NCI-H2196 treated with DMSO at 0.1 percent for 48 hours (cell line): ENCODE measurements at regions not wholly inside any gene's neighbourhood (a gene's known extent, or its start where the extent isn't known, plus 50 kb on each side); places are given as distances from the start of the nearest gene placed in this dataset.
A peak's percentile ranks its signal among the peaks of the same experiment; 100 is the strongest.
"Not testable (repeated sequence)": the region's sequence is repeated elsewhere in the genome, so short reads cannot be mapped to it uniquely, and the experiment has no call there.

ENCODE experiments used
- DNase-seq: peaks from one replicate; lab custom pipeline; 2025; ENCODE audit not compliant: unreplicated experiment; lab: John Stamatoyannopoulos, UW

DNA sequence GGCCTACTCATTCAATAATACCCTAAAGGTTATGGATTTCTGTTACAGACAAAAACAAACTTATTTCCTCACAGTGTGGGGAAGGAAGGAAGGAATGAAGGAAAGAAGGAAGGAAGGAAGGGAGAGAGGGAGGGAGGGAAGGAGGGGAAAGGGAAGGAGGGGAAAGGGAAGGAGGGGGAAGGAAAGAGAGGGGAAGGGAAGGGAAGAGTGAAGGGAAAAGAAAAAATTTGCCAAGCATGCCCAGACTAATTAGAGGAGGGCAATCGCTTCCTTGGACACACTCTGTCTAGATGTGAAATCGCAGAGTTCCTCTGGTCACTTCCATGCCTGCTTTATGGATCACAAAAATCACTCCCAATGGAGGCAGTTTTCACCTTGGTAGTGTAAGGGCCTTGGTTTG lies 570.1 kb upstream of the SOX9 start:
- no peak for DNase-seq

DNA sequence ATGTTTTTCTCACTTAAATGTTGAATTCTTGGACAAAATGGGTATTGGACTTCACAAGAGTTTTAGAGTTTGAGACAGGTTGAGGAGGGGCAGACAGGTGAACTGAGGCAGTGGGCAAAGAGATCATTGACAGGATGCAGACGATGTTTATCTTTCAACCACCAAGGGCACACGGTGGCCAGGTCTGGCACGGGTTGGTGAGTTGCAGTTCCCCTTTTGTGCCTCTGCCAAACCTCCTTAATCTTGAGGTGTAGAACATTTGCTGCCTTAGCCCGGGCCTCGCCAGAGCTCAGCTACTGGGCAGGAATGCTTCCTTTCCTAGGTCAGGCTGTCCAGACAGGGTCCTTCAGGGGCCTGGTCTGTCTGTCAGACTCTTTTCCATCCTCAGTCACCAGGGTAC lies 567.4 kb upstream of the SOX9 start:
- DNase-seq, result no peak

DNA sequence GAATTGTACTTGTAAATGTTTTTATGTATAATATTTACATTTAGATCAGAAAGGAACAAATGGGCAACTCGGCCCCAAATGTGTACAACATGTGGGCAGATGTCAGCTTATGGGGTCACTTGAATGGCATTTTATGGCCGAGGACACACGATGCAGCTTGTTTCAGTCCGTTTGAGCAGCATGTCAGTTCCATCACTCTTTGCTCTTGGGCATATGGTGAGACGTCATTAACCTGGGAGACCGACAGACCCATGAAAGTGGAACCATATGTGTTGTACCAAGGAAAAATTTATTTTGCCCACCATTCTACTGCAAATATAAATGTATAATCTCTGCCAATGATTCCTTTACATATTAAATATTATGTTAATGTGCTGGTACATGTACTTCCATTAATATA lies 561.9 kb upstream of the SOX9 start:
- no peak for DNase-seq

DNA sequence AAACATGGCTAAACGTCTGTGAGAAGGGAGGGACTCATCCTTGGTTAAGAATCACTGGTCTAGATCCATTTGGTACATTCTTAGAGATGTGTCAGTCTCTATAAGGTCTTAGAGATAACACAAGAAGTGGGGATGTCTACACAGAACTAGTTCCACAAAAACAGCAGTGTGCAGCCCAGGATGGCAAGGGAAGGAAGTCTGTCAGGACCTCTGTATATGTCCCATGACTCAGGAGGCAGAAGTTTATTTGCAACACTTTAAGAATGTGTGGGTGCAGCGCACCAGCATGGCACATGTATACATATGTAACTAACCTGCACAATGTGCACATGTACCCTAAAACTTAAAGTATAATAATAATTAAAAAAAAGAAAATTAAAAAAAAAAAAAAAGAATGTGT lies 548.5 kb upstream of the SOX9 start:
- no peak for DNase-seq

DNA sequence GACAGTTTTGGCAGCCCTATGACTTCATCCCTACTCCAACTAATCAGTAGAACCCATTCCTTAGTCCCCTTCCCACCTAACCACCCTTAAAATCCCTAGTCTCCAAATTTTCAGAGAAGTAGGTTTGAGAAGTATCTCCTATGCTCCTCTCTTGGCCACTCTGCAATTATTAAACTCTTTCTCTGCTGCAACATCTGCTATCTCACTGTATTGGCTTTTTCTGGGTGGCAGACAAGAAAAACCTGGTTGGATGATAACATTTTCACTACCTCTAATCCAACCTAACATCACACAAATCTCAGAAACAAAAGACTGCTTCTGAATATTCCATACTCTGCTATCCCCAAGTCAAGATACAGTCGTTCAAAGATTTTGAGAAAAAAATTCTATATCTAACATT lies 542.4 kb upstream of the SOX9 start:
- no peak for DNase-seq

DNA sequence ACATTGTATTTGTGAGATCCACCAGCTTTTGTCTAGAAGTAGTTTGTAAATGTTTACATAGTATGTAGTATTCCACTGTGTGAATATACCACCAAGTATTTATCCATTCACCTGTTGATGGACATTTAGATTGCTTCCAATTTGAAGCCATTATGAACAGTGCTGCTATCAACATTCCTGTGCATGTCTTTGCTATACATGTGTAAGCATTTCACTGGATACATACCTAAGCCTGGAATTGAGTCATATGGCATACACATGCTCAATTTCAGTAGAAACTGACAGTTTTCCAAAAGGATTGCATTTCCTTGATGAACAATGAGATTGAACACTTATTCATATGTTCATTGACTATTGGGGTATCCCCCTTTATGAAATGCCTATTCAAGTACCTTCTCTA lies 540.6 kb upstream of the SOX9 start:
- DNase-seq, result no peak

DNA sequence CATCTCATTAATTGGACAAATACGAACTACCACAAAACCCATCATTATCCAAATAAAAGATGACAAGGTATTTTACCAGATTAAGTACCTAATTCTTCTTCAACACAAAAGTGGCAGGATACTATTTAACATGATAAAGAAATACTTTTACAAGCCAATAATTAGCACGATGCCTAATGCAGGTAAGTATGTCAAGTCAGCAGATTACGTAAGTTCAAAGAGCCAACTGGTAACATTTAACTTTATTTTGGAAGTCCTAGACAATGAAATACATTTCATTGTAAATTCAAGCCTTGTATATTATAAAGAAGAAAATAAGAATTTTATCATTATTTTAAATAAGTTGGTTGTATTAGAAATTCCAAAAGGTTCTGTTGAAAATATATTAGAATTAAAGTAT lies 535.3 kb upstream of the SOX9 start:
- DNase-seq, result no peak

DNA sequence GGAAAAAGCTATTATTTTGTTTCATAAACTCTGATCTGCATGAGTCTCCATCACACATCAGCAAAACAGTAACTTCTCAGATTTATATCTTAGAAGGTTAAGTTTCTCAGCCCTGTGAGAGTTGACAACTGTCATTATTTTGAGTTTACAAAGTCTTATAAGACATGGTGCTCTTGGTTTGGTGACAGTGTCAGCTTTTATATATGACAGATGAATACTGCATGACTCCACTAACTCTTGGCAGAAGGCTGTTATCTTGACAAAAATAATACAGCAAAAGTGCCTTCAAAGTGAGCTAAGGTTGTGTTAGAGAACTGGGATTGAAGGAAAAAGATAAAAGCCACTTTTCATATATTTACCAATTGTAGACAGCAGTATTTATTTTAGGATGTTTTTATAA lies 528.4 kb upstream of the SOX9 start:
- no peak for DNase-seq

DNA sequence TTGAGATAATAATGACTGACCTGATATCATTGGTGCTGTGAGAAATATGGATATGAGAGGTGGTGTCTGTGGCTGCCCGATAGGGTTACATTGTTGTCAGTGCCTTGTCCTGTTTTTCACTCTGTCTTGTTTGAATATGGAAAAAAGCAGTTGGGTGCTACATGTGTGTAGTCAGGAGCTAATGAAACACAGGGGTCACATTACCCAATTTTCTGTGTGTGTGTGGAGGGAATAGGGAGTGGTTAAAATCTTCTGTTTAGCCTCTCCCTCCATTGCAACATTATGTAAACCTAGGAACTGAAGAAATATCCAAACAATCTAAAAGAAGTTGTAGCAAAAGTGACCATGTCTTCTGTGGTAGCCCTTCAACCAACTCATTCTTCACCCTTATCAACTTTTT lies 527.7 kb upstream of the SOX9 start:
- DNase-seq, result no peak

DNA sequence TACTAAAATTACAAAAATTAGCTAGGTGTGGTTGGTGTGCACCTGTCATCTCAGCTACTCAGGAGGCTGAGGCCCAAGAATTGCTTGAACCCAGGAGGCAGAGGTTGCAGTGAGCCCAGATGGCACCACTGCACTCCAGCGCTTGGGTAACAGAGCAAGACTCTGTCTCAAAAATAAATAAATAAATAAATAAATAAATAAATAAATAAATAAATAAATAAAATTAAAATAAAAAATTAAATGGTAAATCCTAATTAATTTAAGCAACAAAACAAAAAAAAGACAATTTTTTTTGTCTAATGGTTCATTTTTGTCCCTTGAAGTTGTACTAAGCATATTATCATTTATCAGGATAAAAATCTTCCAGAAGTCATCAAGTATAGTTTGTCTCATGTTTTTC lies 521.2 kb upstream of the SOX9 start:
- DNase-seq, result not testable (repeated sequence)

DNA sequence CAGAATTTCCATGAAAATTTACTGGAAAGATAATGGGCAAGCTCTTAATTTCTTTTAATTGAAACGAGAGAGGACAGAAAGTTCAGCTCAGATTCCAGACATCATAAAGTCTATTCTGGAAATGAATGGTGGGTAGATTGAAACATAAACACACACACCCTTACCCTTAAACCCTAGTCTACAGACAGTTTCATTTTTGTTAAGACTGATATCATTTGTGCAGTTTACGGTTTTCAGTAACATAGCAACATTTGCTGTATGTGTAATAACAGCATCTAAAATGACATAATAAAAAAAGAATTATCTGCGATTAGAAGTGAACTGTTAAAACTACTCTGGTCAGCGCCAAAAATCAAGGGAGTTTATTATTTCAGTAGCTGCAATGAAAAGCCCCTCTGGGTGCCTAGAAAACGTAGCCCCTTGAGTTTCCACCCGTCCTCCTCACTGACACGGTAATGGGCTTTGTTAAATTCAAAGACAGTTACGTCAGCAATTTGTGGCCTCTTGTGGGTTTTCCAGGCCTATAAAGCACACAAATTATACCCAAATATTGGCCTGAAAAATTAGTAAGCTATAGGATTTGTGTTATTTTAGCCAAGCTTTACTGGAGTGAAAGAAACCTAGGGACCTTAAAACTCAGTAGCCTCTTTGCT lies 520.6 kb upstream of the SOX9 start:
- no peak for DNase-seq

DNA sequence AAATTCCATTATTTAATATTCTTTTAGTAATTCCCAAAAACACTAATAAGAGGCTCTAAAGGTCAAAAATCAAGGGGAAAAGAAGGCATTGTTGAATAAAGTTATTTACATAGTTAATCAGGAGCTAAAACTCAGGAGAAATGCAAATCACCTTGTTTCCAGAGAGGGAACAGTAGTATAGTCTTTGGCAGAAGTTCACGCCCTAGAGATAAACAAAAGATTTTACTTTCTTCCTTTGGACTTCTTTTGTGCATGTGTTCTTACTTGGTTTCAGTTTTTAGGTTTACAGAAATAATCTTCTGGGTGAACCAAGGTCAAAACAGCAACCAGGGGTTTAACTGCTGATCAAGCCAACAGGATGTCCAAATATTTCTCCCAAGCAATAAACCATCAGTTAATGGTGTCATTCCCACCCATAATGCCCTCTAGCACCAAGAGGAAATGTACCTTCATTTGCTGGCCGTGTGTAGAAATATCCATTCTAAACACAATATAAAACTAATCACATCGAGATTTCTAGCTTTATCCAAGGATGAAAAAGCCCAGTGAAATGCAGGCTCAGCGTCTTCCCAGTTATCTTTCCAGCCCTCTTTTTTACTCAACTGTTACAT lies 518.8 kb upstream of the SOX9 start:
- DNase-seq, result no peak

DNA sequence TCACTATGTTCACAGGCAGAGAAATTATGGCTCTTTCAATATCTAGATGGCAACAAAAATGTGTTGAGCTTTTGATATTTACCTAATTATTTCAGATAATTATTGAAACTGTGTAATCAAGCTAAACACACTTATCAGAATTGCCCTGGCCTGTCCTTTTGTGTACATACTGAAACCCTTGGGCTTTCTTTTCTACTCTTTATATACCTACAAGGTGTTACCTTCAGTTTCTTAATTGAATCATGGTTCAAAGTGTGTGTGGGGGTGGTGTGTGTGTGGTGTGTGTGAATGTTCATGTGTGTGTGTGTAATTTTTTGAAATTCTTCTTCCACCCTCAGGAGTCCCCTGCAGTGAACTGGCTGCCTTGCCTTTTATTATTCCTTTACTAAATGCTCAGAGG lies 506.8 kb upstream of the SOX9 start:
- no peak for DNase-seq

DNA sequence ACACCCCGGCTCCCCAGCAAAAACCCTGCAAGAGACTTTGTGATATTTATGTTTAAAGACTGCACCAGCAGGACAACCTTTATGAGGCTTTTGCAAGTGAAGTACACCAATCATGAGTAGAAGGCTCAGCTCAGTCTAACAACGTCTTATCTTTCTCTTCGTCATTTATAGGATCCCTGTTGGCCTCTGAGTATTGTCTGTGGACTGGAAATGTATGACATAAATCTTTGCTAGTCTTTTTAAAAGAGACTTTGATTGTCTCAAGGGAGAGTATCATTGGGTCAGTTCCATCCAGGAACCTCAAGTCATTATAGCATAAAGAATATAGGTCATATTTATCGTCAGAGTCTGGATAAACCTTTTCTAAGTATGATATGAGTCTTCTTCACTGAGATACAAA lies 505.0 kb upstream of the SOX9 start:
- no peak for DNase-seq

DNA sequence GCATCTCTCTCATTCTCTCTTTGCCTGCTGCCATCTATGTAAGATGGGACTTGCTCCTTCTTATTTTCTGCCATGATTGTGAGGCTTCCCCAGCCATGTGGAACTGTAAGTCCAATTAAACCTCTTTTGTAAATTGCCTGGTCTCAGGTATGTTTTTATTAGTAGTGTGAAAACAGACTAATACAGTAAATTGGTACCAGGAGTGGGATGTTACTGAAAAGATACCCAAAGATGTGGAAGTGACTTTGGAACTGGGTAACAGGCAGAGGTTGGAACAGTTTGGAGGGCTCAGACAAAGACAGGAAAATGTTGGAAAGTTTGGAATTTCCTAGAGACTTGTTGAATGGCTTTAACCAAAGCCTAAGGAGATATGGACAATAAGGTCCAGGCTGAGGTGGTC lies 503.1 kb upstream of the SOX9 start:
- DNase-seq, result not testable (repeated sequence)

DNA sequence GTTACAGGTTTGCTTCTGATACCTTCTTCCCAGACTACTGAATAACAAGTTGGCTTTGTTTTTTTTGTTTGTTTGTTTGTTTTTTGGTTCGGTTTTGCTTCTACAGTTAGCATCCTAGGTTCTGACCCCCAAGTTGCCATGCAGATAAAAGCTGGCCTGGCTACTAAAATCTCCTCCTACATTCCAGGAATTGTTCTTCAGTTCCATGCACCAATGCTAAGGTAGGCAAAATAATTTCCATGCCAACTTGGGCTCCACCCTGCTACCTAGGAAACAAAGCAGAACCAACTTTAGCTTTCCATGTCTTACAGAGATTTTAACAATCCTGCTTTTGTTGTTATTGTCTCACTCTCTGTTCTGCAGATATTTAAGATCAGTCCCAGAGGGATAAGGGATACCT lies 495.5 kb upstream of the SOX9 start:
- no peak for DNase-seq

DNA sequence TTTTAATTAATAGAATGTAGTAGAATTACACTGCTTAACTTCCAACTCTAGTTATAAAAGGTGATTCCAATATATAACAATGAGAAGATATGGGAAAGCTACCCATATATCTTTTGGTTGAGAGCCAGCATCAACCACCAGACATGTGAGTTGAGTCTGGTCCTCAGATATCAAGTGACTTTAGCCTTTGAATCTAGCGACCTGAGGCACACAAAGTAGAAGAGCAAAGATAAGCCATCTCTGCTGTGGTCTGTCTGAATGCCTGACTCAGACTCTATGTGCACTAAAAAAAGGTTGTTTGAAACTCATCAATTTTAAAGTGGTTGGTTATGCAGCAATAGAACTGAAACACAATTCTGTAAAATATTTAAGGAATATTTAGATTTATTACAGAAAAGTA lies 492.5 kb upstream of the SOX9 start:
- DNase-seq, result no peak

DNA sequence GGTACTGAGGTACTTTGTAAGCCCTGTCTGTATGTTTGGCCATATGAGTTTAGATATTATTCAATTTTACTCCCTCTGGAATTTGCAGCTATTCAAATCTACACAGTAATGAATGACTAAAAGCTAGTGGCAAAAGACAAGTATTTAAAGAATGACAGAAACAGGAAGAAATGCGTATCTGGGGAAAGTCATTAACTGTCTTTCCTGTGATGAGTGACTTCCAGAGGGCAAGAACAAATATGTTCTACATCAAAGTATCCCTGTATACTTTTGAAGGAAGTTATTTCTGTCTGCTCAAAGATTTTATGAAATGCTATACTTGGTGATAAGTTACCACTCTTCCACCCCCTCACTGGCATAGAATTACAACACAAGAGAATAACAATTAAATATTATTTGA lies 489.3 kb upstream of the SOX9 start:
- DNase-seq, result no peak

DNA sequence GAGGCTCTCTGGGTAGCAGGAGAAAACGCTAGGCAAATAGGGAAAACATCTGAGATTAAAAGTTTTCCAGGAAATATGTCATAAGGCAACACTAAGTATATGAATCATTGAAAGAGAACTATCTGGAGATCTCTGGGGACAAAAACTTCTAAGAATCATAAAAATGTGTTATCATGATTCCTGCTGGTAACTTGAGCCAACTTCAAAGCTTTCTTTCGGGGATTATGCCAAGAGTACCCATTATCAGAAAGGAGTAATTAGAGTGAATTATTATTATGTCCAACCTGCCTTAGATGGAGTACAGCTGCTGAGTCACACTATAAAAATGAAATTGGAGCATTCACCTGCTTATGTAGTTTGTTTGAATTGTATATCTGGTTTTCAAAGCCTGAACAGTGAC lies 488.5 kb upstream of the SOX9 start:
- peak; percentile 60 for DNase-seq

DNA sequence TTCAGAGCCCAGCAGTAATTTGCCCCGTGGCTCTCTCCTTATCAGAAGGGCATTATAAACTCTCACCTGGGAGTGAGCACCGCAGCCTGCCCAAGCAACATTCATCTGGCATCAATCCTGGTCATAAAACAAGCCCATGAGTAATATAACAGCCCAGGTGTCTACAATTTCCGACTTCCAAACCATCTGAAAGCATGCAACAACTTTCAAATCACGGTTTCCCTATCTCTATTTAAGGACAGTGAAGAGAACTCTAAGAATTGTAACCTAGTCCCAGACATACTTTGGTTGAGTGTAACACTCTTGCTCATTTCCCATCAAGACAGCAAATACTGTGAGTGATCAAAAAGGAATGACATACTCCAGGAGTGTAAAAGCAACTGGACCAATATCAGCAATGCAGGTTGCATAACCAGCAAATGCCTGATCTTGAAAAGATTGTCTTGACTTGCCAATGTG lies 487.4 kb upstream of the SOX9 start:
- DNase-seq, result no peak

DNA sequence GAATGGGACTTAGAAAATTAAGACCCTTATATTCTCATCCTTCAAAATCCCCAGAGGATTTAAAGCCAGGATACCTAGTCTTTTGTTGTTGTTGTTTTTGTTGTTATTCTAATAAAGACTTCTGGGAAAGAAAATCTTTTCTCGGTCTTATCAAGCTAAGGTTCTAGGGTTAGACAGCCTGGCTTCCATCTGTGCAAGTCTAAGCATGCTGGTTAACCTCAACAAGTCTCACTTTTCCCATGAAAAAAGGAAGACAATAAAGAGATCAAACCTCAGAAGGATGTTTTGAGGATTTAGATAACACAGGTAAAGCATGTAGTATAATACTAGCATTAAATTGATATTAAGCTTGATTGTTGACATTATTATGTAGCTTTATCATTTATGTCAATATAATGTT lies 486.4 kb upstream of the SOX9 start:
- DNase-seq, result no peak

DNA sequence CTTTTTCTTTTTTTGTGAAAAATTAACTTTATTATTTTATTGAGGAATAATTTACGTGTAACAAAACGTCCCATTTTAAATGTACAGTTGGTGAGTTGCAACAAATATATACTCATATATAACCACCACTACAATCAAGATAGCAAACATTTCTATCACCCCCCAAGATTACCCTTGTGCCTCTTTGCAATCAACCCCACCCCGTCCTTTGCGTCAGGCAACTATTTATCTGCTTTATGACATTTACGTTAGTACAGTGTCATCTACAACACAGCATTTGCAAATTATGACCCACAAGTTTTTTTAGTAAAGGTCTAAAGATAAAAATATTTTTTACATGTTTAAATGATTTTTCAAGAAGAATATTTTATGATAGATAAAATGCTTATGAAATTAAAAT lies 485.6 kb upstream of the SOX9 start:
- DNase-seq, result no peak

DNA sequence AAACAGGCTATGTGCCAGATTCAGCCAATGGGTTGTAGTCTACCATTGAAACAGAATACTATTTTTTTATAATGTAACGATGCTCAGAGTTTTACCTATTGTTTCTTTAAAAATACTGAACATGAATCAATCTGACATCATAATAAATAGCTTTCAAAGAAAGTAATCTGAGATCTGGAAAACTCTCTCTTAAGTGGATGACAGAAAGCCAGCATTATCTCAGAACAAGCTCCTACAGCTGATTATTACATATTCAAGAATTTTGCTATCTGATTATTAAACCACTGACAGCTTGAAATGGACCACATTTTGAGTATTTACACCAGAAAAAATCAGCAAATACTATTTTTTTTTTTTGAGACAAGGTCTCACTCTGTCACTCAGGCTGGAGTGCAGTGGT lies 484.2 kb upstream of the SOX9 start:
- DNase-seq, result no peak
